Neural cell (in vitro differentiated cells): ENCODE measurements at regions not wholly inside any gene's neighbourhood (a gene's known extent, or its start where the extent isn't known, plus 50 kb on each side); places are given as distances from the start of the nearest gene placed in this dataset.

Experiments
- EP300 ChIP-seq: fragments of 450-650 bp; conservative IDR thresholded peaks from 2 replicates; pipeline ENCODE4 v1.6.1; 2014; ENCODE audit warnings: antibody characterized with exemption, mild to moderate bottlenecking, moderate library complexity; ENCODE audit not compliant: poor library complexity, severe bottlenecking
- EZH2 ChIP-seq: fragments of 200-600, 300-800 bp; shearing (Covaris generic), sonication (generic); IDR thresholded peaks from 2 replicates; pipeline ENCODE4 v1.6.1; 2014; ENCODE audit warnings: antibody characterized with exemption, low read length, borderline replicate concordance, mild to moderate bottlenecking; ENCODE audit not compliant: insufficient read depth, poor library complexity, severe bottlenecking
- POLR2AphosphoS5 ChIP-seq: IDR thresholded peaks from 2 replicates; pipeline ENCODE4 v1.6.1; 2012
- TAF1 ChIP-seq: IDR thresholded peaks from 2 replicates; pipeline ENCODE4 v1.6.1; 2012; ENCODE audit warnings: low read depth
- TF ChIP-seq, protein P1 (sequence below): fragments of 450-650 bp; IDR thresholded peaks from 2 replicates; pipeline ENCODE4 v1.5.1; 2014; ENCODE audit warnings: antibody characterized with exemption, mild to moderate bottlenecking, moderate library complexity; ENCODE audit not compliant: poor library complexity, severe bottlenecking

DNA sequence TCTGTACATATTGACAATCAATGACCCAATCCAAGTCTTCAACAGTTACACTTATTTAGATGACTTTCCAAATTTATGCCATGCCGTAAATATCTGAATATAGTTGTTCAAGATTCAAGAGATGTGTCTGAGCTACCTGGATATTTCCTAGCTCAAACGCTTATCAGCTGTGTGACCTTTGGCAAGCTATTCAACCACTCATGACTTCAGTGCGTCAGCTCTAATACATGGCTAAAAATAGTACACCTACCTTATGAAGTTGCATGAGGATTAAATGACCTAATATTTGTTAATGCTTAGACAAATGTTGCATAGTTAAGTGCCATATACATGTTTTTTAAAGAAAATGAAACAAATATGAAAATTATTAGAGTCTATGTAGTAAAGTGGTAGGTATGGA, 704.1 kb downstream of the OLFM4 start:
- TF ChIP-seq, protein P1, sequence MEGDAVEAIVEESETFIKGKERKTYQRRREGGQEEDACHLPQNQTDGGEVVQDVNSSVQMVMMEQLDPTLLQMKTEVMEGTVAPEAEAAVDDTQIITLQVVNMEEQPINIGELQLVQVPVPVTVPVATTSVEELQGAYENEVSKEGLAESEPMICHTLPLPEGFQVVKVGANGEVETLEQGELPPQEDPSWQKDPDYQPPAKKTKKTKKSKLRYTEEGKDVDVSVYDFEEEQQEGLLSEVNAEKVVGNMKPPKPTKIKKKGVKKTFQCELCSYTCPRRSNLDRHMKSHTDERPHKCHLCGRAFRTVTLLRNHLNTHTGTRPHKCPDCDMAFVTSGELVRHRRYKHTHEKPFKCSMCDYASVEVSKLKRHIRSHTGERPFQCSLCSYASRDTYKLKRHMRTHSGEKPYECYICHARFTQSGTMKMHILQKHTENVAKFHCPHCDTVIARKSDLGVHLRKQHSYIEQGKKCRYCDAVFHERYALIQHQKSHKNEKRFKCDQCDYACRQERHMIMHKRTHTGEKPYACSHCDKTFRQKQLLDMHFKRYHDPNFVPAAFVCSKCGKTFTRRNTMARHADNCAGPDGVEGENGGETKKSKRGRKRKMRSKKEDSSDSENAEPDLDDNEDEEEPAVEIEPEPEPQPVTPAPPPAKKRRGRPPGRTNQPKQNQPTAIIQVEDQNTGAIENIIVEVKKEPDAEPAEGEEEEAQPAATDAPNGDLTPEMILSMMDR: no peak
- no peak for TF ChIP-seq POLR2AphosphoS5
- TF ChIP-seq EZH2: no peak
- TF ChIP-seq EP300: no peak
- TF ChIP-seq TAF1: no peak
